HG03039 (cell line): ENCODE measurements at regions not wholly inside any gene's neighbourhood (a gene's known extent, or its start where the extent isn't known, plus 50 kb on each side); places are given as distances from the start of the nearest gene placed in this dataset.
A peak's percentile ranks its signal among the peaks of the same experiment; 100 is the strongest.

Source experiments
- ATAC-seq: cut with Tn5 transposase; IDR thresholded peaks from one replicate; pipeline ENCODE4 v1.9.1; 2021; ENCODE audit warnings: mild to moderate bottlenecking, moderate library complexity; ENCODE audit not compliant: unreplicated experiment

DNA sequence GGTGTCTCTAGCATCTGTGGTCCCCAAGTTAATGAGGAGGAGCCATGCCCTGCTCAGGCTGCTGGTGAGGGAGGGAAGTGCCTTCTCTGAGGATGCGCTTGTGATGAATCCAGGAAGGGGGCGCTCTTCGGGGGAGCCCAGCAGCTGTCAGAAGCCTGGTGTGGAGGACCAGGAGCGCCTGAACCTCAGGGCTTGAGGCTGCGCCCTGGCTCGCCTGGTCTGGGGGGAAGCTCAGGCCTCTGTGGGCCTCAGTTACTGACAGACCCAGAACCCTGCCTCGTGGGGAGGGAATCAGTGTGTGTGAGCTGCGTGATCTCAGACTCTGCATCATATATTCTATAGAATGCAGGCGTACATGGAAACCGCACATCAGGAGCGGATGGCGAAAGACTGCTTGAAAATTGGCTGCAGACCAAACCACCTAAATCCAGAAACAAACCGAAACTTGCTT lies 126.1 kb downstream of the SEC14L1 start:
- ATAC-seq: no peak

- ATAC-seq: no peak
Measured at GRCh38 chr17:77269696-77270681, 129.2 kb downstream of the SEC14L1 start.

DNA sequence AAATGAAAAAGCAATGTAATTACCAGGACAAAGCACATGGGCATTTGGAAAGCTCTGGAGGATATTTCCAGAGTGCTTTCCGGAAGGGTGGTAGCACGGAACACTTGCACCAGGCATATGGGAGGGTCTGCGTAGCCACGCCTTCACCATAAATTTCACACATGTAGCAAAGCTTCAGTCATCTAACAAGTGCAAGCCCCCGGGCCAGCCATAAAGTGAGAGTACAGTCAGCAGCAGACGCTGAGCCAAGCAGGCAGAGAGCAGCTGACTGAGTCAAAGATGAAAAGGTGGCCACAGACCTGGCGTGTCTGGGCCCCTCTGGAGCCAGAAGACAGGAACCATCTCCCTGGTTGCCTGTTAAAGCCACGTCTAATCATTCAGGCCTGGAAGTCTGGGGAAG lies 130.6 kb downstream of the SEC14L1 start:
- ATAC-seq: no peak

DNA sequence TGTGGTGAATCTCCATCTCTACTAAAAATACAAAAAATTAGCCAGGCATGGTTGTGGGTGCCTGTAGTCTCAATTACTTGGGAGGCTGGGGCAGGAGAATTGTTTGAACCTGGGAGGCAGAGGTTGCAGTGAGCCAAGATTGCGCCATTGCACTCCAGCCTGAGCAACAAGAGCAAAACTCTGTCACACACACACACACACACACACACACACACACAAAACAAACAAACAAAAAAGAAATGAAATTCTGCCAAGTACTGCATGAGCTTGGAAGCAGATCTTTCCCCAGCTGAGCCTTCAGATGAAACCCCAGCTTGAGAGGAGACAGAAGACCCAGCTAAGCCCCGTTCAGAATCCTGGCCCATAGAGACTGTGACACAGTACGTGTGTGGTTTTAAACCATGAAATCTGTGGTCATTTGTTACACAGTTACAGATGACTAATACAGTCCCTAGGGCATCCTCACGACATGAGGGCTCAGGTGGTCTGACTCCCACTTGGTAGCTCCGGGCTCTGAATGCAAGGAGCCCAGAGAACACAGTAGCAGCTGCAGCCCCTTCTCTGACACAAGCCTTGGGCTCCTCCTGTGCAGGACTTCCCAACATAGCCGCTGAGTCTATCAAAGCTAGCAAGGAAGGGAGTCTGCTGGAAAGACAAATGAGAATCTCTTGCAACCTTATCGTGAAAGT lies 132.8 kb downstream of the SEC14L1 start:
- ATAC-seq: no peak

DNA sequence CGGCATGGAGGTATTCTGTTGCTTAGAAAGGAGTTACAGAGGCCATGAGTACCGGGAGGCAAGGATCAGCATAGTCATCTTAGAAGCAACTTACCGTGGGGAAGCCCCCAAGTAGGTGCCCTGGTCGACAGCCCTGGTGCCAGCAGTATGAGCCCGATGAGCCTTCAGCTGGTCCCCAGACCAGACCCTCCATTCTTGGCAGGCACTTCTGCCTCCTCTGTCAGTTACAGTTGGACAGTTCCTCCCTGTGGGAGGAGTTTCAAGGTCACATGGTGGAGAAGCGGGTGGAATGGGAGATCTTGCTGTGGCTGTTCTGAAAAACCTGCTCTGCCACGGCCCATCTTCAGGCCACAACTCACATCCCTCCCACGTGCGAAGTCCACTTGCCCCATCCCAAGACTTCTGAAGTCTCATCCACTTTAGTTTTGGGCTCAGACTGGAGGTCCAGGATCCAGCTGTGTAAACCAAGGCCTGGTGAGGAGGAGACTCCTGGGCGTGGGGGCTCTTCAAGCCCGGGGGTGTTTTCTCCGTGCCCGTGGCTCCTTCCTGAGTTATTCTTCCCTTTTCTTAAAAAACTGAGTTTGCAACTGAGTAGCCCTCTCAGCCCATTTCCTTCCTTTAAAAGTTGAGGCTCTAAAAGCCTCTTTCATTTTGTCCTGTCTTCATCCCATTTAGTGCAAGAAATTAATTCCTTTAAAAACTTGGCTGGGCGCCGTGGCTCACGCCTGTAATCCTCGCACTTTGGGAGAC lies 133.5 kb downstream of the SEC14L1 start:
- ATAC-seq: no peak

- ATAC-seq: no peak
Measured at GRCh38 chr17:77279448-77280303, 138.9 kb downstream of the SEC14L1 start.

DNA sequence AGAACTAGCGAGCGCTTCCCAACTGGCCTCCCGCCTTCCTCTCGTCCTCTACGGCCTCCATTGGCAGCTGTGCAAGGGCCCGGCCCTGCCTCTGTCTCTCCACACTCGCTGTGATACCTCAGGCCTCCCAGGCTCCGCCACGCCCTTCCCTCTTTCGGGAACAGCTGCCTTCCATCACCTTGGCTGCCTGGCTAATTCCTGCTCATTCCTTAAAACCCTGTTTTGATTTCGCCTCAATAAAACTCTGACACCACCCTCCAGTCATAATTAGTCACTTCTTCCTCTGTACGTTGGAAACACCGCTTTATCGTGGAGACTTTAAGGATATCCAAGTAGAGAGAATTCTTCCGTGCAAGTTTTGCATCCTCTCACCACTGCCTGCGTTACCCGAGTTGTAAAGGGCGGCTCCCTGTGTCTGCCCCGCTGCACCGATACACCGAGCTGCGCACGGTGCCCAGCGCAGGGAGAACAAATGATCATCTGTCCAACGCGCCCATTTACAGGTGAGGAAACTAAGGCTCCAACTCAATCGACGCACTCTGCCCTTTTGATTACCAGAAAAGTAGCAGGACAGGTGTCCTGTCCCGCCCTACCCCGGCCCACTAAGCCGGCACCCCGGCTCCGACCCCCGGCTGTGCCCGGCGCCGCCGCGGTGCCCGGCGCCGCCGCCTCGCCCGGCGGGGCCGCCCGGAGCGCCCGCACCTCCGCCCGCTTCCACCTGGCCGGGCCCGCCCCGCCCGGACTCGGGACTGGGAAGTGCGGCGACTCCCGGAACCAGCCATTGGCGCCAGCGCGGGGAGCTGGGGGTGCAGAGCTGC lies 139.7 kb downstream of the SEC14L1 start:
- no peak for ATAC-seq

DNA sequence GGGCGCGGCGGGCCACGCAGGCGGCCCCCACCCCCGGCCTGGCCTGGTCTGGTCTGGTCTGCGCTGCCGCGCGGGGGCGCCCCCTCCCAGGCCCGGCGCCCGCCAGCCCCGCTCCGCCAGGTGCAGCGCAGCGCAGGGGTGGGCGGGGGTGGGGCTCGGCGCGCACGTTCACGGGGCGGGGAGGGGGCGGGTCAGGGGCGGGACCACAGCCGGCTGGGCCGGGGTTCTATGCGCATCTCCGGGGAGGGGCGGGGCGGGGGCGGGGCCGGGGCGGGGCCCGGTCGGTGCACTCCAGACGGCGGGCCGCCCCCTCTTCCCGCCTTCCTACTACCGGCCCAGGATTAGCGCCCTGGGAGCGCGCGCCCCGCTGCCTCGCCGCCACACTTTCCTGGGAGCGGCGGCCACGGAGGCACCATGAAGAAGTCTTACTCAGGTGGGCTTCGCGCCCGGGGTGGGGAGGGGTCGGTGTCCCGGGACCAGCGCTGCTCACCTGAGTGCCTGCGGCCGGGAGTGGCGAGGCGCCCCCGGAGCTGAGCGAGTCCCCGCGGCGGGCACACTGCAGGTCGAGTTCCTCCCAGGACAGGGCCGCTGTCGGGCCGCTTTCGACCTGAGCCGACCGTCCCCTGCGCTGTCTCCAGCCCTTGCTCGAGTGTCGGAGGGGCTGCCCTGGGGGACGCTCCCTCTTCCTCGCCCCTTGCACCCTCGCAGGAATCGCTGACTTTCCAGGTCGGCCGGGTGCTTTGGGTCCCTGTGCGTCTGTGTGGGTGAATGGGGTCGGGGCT lies 140.5 kb downstream of the SEC14L1 start:
- ATAC-seq: peak; percentile 60

GRCh38 chr17:77281904-77282367 lies 141.2 kb downstream of the SEC14L1 start:
- ATAC-seq: no peak

DNA sequence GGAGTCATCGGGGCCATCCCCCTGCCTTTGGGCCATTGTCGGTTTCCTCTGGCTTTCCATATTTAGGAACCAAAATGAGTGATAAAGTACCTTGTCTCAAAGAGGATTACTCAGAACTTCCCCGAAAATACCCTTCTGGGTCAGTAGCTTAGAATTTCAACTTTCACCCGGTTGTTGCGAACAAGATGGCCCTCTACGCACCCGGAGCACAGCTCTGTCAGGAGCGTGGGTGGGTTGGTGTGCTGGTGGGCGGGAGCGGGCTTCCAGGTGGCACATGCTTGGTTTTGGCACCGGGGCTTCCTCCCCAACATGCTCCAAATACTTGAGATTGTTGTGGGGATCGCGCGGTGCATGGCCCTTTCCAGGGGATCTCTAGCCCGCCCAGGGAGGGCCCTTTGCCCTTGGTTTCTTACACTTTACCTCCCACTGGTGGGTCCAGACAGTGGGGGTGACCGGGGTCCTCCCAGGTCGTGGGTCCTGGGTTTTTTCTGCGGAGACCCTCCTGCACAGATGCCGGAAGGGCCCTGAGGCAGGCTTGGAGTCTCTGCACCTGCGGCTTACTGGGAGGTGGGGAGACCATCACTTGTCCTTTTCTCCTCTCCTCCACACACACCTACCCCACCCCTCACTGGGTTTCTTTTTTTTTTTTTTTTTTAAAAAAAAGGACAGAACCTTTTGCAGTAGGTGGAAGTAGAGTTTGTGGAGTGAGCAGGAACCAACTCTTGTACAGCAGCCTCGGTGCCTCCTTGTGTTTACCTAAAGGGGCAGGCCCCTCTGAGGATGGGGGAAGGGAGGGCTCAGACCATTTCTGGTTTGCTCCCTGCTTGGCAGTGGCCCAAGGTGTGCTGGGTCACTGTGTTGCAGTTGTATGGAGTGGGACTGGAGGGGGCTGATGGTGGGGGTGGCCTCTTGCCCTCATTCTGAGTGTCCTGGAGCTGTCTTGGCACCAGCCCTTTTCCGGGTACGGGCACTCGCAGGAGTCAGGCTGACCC lies 142.1 kb downstream of the SEC14L1 start:
- no peak for ATAC-seq

DNA sequence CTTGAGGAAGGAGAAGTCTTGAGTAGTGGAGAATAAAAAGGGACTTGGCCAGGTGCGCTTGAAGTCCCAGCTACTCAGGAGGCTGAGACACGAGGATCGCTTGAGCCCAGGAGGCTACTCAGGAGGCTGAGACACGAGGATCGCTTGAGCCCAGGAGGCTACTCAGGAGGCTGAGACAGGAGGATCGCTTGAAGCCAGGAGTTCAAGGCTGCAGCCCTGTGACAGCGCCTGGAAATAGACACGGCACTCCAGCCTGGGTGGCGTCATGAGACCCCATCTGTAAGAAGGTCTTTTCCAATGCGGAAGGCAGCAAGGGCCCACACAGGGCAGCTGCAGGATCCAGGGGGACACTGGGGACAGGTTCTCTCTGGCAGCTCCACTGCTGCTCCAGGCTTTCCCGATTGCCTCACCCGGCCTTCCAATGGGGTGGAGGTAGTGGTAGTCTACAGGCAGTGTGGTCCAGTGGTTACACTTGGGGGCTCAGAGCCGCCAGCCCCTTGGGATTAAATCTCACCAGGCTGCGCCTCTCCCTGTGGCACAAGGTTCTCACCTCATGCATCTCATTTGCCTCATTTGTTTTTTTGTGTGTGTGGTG lies 143.4 kb downstream of the SEC14L1 start:
- no peak for ATAC-seq

DNA sequence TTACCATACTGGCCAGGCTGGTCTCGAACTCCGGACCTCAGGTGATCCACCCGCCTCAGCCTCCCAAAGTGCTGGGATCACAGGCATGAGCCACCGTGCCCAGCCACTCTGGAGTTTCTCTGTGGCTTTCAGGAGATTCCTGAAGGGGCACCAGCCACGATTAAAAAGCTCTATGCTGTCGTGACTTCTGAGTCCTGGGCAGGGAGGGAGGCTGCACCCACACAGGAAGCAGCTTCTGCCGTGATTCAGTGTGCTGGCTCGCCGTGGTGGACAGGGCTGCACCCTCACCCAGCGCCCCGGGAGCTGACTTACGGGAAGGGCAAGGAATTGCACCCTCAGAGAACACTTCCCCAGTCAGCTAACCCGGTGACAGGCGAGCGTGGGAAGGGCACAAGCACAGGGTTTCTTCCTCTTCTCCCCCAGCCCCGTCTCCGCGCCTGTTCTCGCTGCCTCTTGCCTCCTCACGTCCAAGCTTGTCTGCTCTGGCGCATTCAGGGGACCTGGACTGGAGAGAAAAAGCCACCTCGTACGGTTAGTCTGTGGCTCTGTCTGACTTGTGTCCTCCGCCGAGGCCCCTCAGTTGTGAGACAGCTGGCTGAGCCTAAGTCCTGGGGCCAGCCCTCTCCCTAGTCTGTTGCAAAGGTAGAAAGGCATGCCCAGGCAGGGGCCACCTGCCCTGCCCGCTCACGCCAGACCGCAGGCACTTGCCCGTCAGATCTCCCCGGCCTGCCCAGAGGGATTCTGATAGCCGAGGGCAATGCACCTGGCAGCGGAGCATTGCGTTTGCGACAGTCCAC lies 145.0 kb downstream of the SEC14L1 start:
- no peak for ATAC-seq

GRCh38 chr17:77286391-77286640 lies 145.5 kb downstream of the SEC14L1 start:
- no peak for ATAC-seq

- no peak for ATAC-seq
Measured at GRCh38 chr17:77286641-77287431, 146.1 kb downstream of the SEC14L1 start.

DNA sequence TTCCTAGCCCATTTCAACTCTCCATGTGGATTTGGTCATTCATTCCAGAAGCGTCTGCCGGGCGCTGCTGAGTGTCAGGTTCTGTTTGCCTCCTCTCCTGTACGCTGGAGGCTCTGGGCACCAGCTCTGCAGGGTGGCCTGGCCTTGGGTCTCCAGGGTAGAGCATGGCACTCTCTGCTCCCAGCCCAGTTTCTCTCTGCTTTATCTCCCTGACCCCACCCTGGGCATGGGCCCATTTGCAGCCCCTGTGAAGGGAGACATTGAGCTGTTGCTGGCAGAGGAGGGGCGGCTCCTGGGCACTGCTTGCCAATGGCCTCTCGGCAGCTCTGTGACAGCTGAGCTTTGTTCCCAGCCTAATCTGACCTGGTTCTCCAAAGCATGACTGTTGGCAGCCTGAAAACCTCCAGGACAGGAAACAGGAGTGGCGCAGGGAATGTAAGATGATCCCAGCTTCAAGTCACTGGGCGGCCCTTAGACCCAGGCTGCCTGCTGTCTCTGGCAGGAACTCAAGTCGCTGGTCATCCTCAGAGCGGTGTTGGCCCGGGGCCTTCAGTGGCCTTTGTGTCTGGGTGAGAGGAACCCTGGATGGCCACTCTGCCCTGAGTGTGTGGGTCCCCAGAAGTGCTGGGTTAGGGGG lies 146.8 kb downstream of the SEC14L1 start:
- no peak for ATAC-seq
